ENCODE measurements at regions not wholly inside any gene's neighbourhood (a gene's known extent, or its start where the extent isn't known, plus 50 kb on each side); places are given as distances from the start of the nearest gene placed in this dataset.

- Histone ChIP-seq H3K79me2 (ENCODE audit: control insufficient read depth, insufficient read depth, low read length) (no peaks in the 10 kb centered on the region), H4K20me1 (ENCODE audit: control insufficient read depth, extremely low read depth, insufficient read depth, low read length) (no peaks in the 10 kb centered on the region), H3K9me3 (ENCODE audit: control insufficient read depth, insufficient read depth, low read depth, low read length) (no peaks in the 10 kb centered on the region), H3K4me2 (ENCODE audit: extremely low read depth, insufficient read depth, low read length) (no peak overlapping the region), H3K27me3 (ENCODE audit: control insufficient read depth, insufficient read depth, low read length) (no peaks in the 10 kb centered on the region), H2AFZ (ENCODE audit: low read length) (no peak overlapping the region), H3K4me1 (ENCODE audit: control insufficient read depth, extremely low read depth, insufficient read depth, low read length) (no peaks in the 10 kb centered on the region), H3K9ac (ENCODE audit: insufficient read depth, low read length) (no peak overlapping the region), H3K4me3 (replicated peaks in 1 of 4; ENCODE audit: control extremely low read depth in 1 of 4, insufficient read depth in 1 of 4, low read depth in 3 of 4, low read length in 4 of 4) (no peak overlapping the region), H3K27ac (ENCODE audit: insufficient read depth, low read length) (no peak overlapping the region), H3K36me3 (ENCODE audit: control insufficient read depth, insufficient read depth, low read length) (no peaks in the 10 kb centered on the region)
- no peak for DNase-seq (ENCODE audit: low read depth in 2 of 2)
- TF ChIP-seq CTCF (conservative IDR thresholded peaks at IDR 0.05 in 1 of 2, IDR thresholded peaks at IDR 0.05 in 1 of 2; ENCODE audit: low read depth in 1 of 2, low read length in 2 of 2) (no peak), EZH2 (IDR thresholded peaks at IDR 0.05; ENCODE audit: low read length, missing control alignments) (no peak)
These were observed 447.4 kb downstream of the MED13L start for GRCh38 chr12:115830070-115830469.

DNA sequence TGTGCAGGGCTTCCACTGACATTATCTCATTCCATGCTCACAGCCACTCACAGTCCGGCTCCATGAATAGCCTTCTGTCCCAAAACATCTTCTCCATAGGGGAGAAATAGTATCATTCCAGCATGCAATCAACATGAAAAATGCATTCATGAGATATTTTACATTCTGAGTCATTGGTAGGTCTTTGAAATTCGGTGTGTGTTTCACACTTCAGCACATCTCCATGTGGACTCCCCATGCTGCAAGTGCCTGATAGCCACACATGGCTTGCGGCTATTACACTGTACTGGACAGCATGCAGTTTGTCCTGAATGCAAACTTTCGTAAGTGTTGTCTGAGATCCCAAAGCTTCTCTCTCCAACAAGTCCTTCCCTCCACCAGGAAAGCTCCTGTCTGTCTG, 449.3 kb downstream of the MED13L start:
- Histone ChIP-seq H3K4me1 (ENCODE audit: control insufficient read depth, extremely low read depth, insufficient read depth, low read length) (no peaks in the 10 kb centered on the region), H3K9me3 (ENCODE audit: control insufficient read depth, insufficient read depth, low read depth, low read length) (no peaks in the 10 kb centered on the region), H3K4me2 (ENCODE audit: extremely low read depth, insufficient read depth, low read length) (no peak overlapping the region), H3K36me3 (ENCODE audit: control insufficient read depth, insufficient read depth, low read length) (no peaks in the 10 kb centered on the region), H3K27ac (ENCODE audit: insufficient read depth, low read length) (no peak overlapping the region), H3K9ac (ENCODE audit: insufficient read depth, low read length) (no peak overlapping the region), H4K20me1 (ENCODE audit: control insufficient read depth, extremely low read depth, insufficient read depth, low read length) (no peaks in the 10 kb centered on the region), H2AFZ (ENCODE audit: low read length) (no peak overlapping the region), H3K4me3 (replicated peaks in 1 of 4; ENCODE audit: control extremely low read depth in 1 of 4, insufficient read depth in 1 of 4, low read depth in 3 of 4, low read length in 4 of 4) (no peak overlapping the region), H3K79me2 (ENCODE audit: control insufficient read depth, insufficient read depth, low read length) (no peaks in the 10 kb centered on the region), H3K27me3 (ENCODE audit: control insufficient read depth, insufficient read depth, low read length) (no peaks in the 10 kb centered on the region)
- no peak for TF ChIP-seq EZH2 (IDR thresholded peaks at IDR 0.05; ENCODE audit: low read length, missing control alignments)
- no peak for TF ChIP-seq CTCF (conservative IDR thresholded peaks at IDR 0.05 in 1 of 2, IDR thresholded peaks at IDR 0.05 in 1 of 2; ENCODE audit: low read depth in 1 of 2, low read length in 2 of 2)
- DNase-seq (ENCODE audit: low read depth in 2 of 2): no peak

DNA sequence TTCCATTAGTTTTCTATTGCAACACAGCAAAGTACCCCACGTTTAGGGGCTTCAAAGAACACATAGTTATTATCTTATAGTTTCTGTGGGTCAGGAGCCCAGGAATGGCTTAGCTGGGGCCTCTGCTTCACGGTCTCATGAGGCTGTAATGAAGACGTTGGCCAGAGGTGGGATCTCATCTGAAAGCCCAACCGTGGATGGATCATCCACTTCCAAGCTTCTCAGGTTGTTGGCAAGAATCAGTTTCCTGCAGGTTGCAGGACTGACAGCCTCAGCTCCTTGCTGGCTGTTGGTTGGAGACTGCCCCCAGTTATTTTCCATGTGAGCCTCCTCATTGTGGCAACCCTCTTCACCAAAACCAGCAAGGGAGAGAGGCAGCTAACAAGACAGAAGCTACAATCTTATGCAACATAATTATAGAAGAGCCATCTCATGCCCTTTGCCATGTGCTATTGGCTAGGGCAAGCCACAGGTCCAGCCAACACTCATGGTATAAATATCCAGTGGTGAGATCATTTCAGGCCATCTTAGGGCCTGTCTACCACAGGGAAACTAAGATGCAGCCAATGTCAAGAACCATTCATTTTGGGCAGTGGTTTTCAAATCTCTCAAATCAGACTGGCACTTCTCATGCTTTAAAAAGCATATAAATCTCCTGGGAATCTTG, 452.4 kb downstream of the MED13L start:
- TF ChIP-seq CTCF (conservative IDR thresholded peaks at IDR 0.05 in 1 of 2, IDR thresholded peaks at IDR 0.05 in 1 of 2; ENCODE audit: low read depth in 1 of 2, low read length in 2 of 2): no peak
- no peak for TF ChIP-seq EZH2 (IDR thresholded peaks at IDR 0.05; ENCODE audit: low read length, missing control alignments)
- no peak for DNase-seq (ENCODE audit: low read depth in 2 of 2)
- Histone ChIP-seq H3K4me3 (replicated peaks in 1 of 4; ENCODE audit: control extremely low read depth in 1 of 4, insufficient read depth in 1 of 4, low read depth in 3 of 4, low read length in 4 of 4) (no peak overlapping the region), H3K9ac (ENCODE audit: insufficient read depth, low read length) (no peak overlapping the region), H3K4me1 (ENCODE audit: control insufficient read depth, extremely low read depth, insufficient read depth, low read length) (no peaks in the 10 kb centered on the region), H3K4me2 (ENCODE audit: extremely low read depth, insufficient read depth, low read length) (no peak overlapping the region), H3K9me3 (ENCODE audit: control insufficient read depth, insufficient read depth, low read depth, low read length) (no peaks in the 10 kb centered on the region), H3K27me3 (ENCODE audit: control insufficient read depth, insufficient read depth, low read length) (no peaks in the 10 kb centered on the region), H3K36me3 (ENCODE audit: control insufficient read depth, insufficient read depth, low read length) (no peaks in the 10 kb centered on the region), H3K27ac (ENCODE audit: insufficient read depth, low read length) (no peak overlapping the region), H2AFZ (ENCODE audit: low read length) (no peak overlapping the region), H3K79me2 (ENCODE audit: control insufficient read depth, insufficient read depth, low read length) (no peaks in the 10 kb centered on the region), H4K20me1 (ENCODE audit: control insufficient read depth, extremely low read depth, insufficient read depth, low read length) (no peaks in the 10 kb centered on the region)

All from fibroblast of lung (primary cell).